NCI-H1417 (cell line): ENCODE measurements at regions not wholly inside any gene's neighbourhood (a gene's known extent, or its start where the extent isn't known, plus 50 kb on each side); places are given as distances from the start of the nearest gene placed in this dataset.

Source experiments
- DNase-seq, 3 experiments: peaks; one replicate each; lab custom pipeline; 2025; lab: John Stamatoyannopoulos, UW

- no peak for DNase-seq
These were observed 780.2 kb upstream of the TBX3 start for GRCh38 chr12:115464111-115464581.

- no peak for DNase-seq
These were observed 777.4 kb upstream of the TBX3 start for GRCh38 chr12:115461401-115461800.

- DNase-seq: no peak
These were observed 773.8 kb upstream of the TBX3 start for GRCh38 chr12:115457798-115458197.

- DNase-seq: peak in 1 of 3 experiments; percentile 24
These were observed 773.1 kb upstream of the TBX3 start for GRCh38 chr12:115456946-115457689.

GRCh38 chr12:115455268-115455681, 771.3 kb upstream of the TBX3 start:
- DNase-seq: peak in 2 of 3 experiments; percentile 23 to 43

- DNase-seq: peak in 2 of 3 experiments; percentile 32 to 60
These were observed 768.8 kb upstream of the TBX3 start for GRCh38 chr12:115452751-115453281.

GRCh38 chr12:115451780-115452736, 768.1 kb upstream of the TBX3 start:
- peak; percentile 84 to 96 (median 86) for DNase-seq

- DNase-seq: no peak
These were observed 767.3 kb upstream of the TBX3 start for GRCh38 chr12:115451151-115451779.

GRCh38 chr12:115450710-115451109, 766.7 kb upstream of the TBX3 start:
- peak in 1 of 3 experiments; percentile 9 for DNase-seq

GRCh38 chr12:115450017-115450416, 766.0 kb upstream of the TBX3 start:
- DNase-seq: no peak

GRCh38 chr12:115449526-115449925, 765.6 kb upstream of the TBX3 start:
- no peak for DNase-seq

- no peak for DNase-seq
These were observed 760.4 kb upstream of the TBX3 start for GRCh38 chr12:115444346-115444745.

- no peak for DNase-seq
These were observed 759.5 kb upstream of the TBX3 start for GRCh38 chr12:115443351-115443938.

GRCh38 chr12:115440438-115440837, 756.5 kb upstream of the TBX3 start:
- DNase-seq: no peak

GRCh38 chr12:115439008-115439601, 755.1 kb upstream of the TBX3 start:
- DNase-seq: no peak

GRCh38 chr12:115438314-115438713, 754.3 kb upstream of the TBX3 start:
- no peak for DNase-seq

- peak in 1 of 3 experiments; percentile 31 for DNase-seq
These were observed 753.1 kb upstream of the TBX3 start for GRCh38 chr12:115437061-115437567.

GRCh38 chr12:115433014-115433634, 749.1 kb upstream of the TBX3 start:
- no peak for DNase-seq

- no peak for DNase-seq
These were observed 746.7 kb upstream of the TBX3 start for GRCh38 chr12:115430636-115431035.

GRCh38 chr12:115426732-115427131, 742.8 kb upstream of the TBX3 start:
- peak in 1 of 3 experiments; percentile 25 for DNase-seq
